H1 (cell line): ENCODE measurements at regions not wholly inside any gene's neighbourhood (a gene's known extent, or its start where the extent isn't known, plus 50 kb on each side); places are given as distances from the start of the nearest gene placed in this dataset.

ENCODE experiments used
- CTCF ChIA-PET: fragments of 300-600 bp; sonication (Branson Sonifier 250); formaldehyde crosslinking; loops from one replicate; lab custom pipeline; 2021; ENCODE audit not compliant: partially characterized antibody; lab: Charles Lee
- POLR2A ChIA-PET: fragments of 300-600 bp; sonication (Branson Sonifier 250); formaldehyde crosslinking; loops from one replicate; lab custom pipeline; 2021; ENCODE audit warnings: inconsistent platforms; ENCODE audit not compliant: partially characterized antibody; lab: Charles Lee
- DNase-seq, 2 experiments: peaks; one replicate each; pipeline versions ENCODE4 v3.0.0 to v3.0.0-alpha.2; 2010 to 2022; ENCODE audit warnings: low spot score in 2 of 2, low read depth in 1 of 2, mixed read lengths in 1 of 2
- FAIRE-seq: peaks from 2 replicates; lab custom pipeline; 2011; peaks lifted over from hg19 to GRCh38; lab: Jason Lieb, UNC
- H2AFZ ChIP-seq: 2 replicates; pipeline ENCODE4 v1.8.1; 2012; ENCODE audit warnings: low read length, inconsistent platforms
- H2AK5ac ChIP-seq: 2 replicates; pipeline ENCODE4 v1.6.1; 2013; ENCODE audit warnings: low read depth, low read length
- H2BK120ac ChIP-seq: replicated peaks from 2 replicates; pipeline ENCODE3; 2013; ENCODE audit warnings: low read depth, low read length, inconsistent platforms
- H2BK12ac ChIP-seq: 2 replicates; pipeline ENCODE4 v1.6.1; 2013; ENCODE audit warnings: low read depth, low read length
- H2BK15ac ChIP-seq: 2 replicates; pipeline ENCODE4 v1.6.1; 2013; ENCODE audit warnings: low read length
- H2BK20ac ChIP-seq: 2 replicates; pipeline ENCODE4 v1.6.1; 2013; ENCODE audit warnings: low read length
- H2BK5ac ChIP-seq: 2 replicates; pipeline ENCODE4 v1.6.1; 2013; ENCODE audit warnings: low read depth, low read length
- H3K14ac ChIP-seq: 2 replicates; pipeline ENCODE4 v1.6.1; 2013; ENCODE audit warnings: inconsistent platforms; ENCODE audit not compliant: insufficient read length
- H3K18ac ChIP-seq: 2 replicates; pipeline ENCODE4 v1.6.1; 2013; ENCODE audit warnings: low read length; ENCODE audit errors: extremely low read depth
- H3K23ac ChIP-seq: 2 replicates; pipeline ENCODE4 v1.6.1; 2013; ENCODE audit warnings: inconsistent platforms; ENCODE audit not compliant: insufficient read length
- H3K23me2 ChIP-seq: 2 replicates; pipeline ENCODE4 v1.6.1; 2013; ENCODE audit warnings: low read depth, low read length
- H3K27ac ChIP-seq: 2 replicates; pipeline ENCODE4 v1.6.1; 2011; ENCODE audit warnings: low read depth, low read length, inconsistent platforms
- H3K27me3 ChIP-seq, 4 experiments: replicated peaks in 1 of 4; 1 replicate in 1 of 4; 2 replicates in 3 of 4; pipeline versions ENCODE4 v1.6.1 to v1.8.1; 2011 to 2013; ENCODE audit warnings: low read length in 3 of 4, mild to moderate bottlenecking in 3 of 4, inconsistent platforms in 2 of 4, mixed read lengths in 2 of 4, moderate library complexity in 1 of 4; ENCODE audit not compliant: control insufficient read depth in 3 of 4, insufficient read depth in 3 of 4; ENCODE audit errors: extremely low read depth in 1 of 4
- H3K36me3 ChIP-seq, 4 experiments: 2 replicates each; pipeline versions ENCODE4 v1.6.1 to v1.8.1; 2011 to 2013; ENCODE audit warnings: mild to moderate bottlenecking in 4 of 4, low read length in 3 of 4, moderate library complexity in 2 of 4, control low read depth in 1 of 4, inconsistent platforms in 1 of 4; ENCODE audit not compliant: insufficient read depth in 4 of 4, control insufficient read depth in 2 of 4
- H3K4ac ChIP-seq: replicated peaks from 2 replicates; pipeline ENCODE3; 2013; ENCODE audit warnings: low read length, low read depth, mixed read lengths, inconsistent platforms; ENCODE audit not compliant: insufficient read length
- H3K4me1 ChIP-seq, 4 experiments: replicated peaks in 1 of 4; 1 replicate in 1 of 4; 2 replicates in 3 of 4; pipeline versions ENCODE4 v1.6.1 to v1.8.1; 2011 to 2013; ENCODE audit warnings: low read length in 3 of 4, inconsistent platforms in 2 of 4, mixed read lengths in 1 of 4; ENCODE audit not compliant: insufficient read depth in 4 of 4, control insufficient read depth in 3 of 4
- H3K4me2 ChIP-seq, 2 experiments: 2 replicates each; pipeline versions ENCODE4 v1.6.1 to v1.8.1; 2011 to 2013; ENCODE audit warnings: low read depth in 2 of 2, low read length in 2 of 2, control low read depth in 1 of 2, inconsistent platforms in 1 of 2, mild to moderate bottlenecking in 1 of 2; ENCODE audit not compliant: insufficient read depth in 1 of 2
- H3K4me3 ChIP-seq, 4 experiments: fragments of 200-600, 300-600 bp in 1 of 4; sonication (generic), shearing (Covaris generic), sonication (Bioruptor Twin) in 1 of 4; 2 replicates each; pipeline versions ENCODE4 v1.5.1 to v1.8.1; 2011 to 2016; ENCODE audit warnings: low read length in 4 of 4, low read depth in 3 of 4, control low read depth in 2 of 4, inconsistent platforms in 2 of 4, mild to moderate bottlenecking in 2 of 4, mixed read lengths in 1 of 4, moderate library complexity in 1 of 4; ENCODE audit not compliant: insufficient read depth in 2 of 4; ENCODE audit errors: extremely low read depth in 1 of 4
- H3K56ac ChIP-seq: replicated peaks from 2 replicates; pipeline ENCODE3; 2013; ENCODE audit warnings: low read depth, mild to moderate bottlenecking, mixed read lengths, low read length, inconsistent platforms; ENCODE audit not compliant: insufficient read length
- H3K79me1 ChIP-seq: 2 replicates; pipeline ENCODE4 v1.6.1; 2013; ENCODE audit warnings: low read depth, low read length, control low read depth
- H3K79me2 ChIP-seq, 2 experiments: 2 replicates each; pipeline versions ENCODE4 v1.6.1 to v1.8.1; 2012 to 2013; ENCODE audit warnings: low read length in 2 of 2, mild to moderate bottlenecking in 2 of 2, inconsistent platforms in 1 of 2; ENCODE audit not compliant: insufficient read depth in 2 of 2, control insufficient read depth in 1 of 2
- H3K9ac ChIP-seq, 4 experiments: replicated peaks in 1 of 4; 1 replicate in 1 of 4; 2 replicates in 3 of 4; pipeline versions ENCODE4 v1.6.1 to v1.8.1; 2011 to 2013; ENCODE audit warnings: low read depth in 3 of 4, low read length in 3 of 4, control low read depth in 2 of 4, mild to moderate bottlenecking in 2 of 4, moderate library complexity in 2 of 4, inconsistent platforms in 1 of 4; ENCODE audit errors: extremely low read depth in 1 of 4
- H3K9me3 ChIP-seq, 2 experiments: 2 replicates each; pipeline versions ENCODE4 v1.6.1 to v1.8.1; 2012 to 2013; ENCODE audit warnings: mild to moderate bottlenecking in 2 of 2, moderate library complexity in 2 of 2, control low read depth in 1 of 2, inconsistent platforms in 1 of 2, low read depth in 1 of 2, low read length in 1 of 2, mixed read lengths in 1 of 2; ENCODE audit not compliant: insufficient read depth in 2 of 2
- H4K20me1 ChIP-seq, 2 experiments: replicated peaks in 1 of 2; 2 replicates each; pipeline versions ENCODE3 to v1.8.1; 2011 to 2013; ENCODE audit warnings: inconsistent platforms in 2 of 2, low read length in 2 of 2, mild to moderate bottlenecking in 1 of 2; ENCODE audit not compliant: insufficient read depth in 2 of 2, control insufficient read depth in 1 of 2
- H4K5ac ChIP-seq: 2 replicates; pipeline ENCODE4 v1.6.1; 2013; ENCODE audit warnings: low read length, low read depth, mixed read lengths, inconsistent platforms; ENCODE audit not compliant: insufficient read length
- H4K8ac ChIP-seq: 2 replicates; pipeline ENCODE4 v1.8.0; 2013; ENCODE audit warnings: mild to moderate bottlenecking, moderate library complexity, low read length, inconsistent platforms; ENCODE audit not compliant: insufficient read depth; ENCODE audit errors: extremely low read depth
- H4K91ac ChIP-seq: replicated peaks from 2 replicates; pipeline ENCODE3; 2013; ENCODE audit warnings: low read length, mixed read lengths, inconsistent platforms; ENCODE audit not compliant: insufficient read length
- CBX5 ChIP-seq: fragments of 300-800, 300-1000 bp; sonication (generic); IDR thresholded peaks from 2 replicates; pipeline ENCODE4 v1.7.1; 2016; ENCODE audit warnings: antibody characterized with exemption, low read length, low read depth
- CBX8 ChIP-seq: fragments of 300-800, 300-1000 bp; sonication (generic); IDR thresholded peaks from 2 replicates; pipeline ENCODE4 v1.7.1; 2016; ENCODE audit warnings: low read depth, low read length, borderline replicate concordance
- CREB1 ChIP-seq: IDR thresholded peaks from 2 replicates; pipeline ENCODE4 v1.6.1; 2012; ENCODE audit warnings: inconsistent platforms
- CTBP2 ChIP-seq: IDR thresholded peaks from 2 replicates; pipeline ENCODE4 v1.7.0; 2011; ENCODE audit warnings: borderline replicate concordance, mild to moderate bottlenecking, moderate library complexity, mixed read lengths, low read length; ENCODE audit not compliant: insufficient read depth, insufficient read length
- KDM4A ChIP-seq: IDR thresholded peaks from one replicate; pipeline ENCODE4 v1.7.1; 2012; ENCODE audit warnings: low read depth, mild to moderate bottlenecking, moderate library complexity, low read length, inconsistent platforms; ENCODE audit not compliant: severe bottlenecking
- KDM5A ChIP-seq: fragments of 200-600 bp; IDR thresholded peaks from 2 replicates; pipeline ENCODE4 v1.7.1; 2012; ENCODE audit warnings: mild to moderate bottlenecking, low read length, inconsistent platforms, mixed read lengths
- MAFK ChIP-seq: IDR thresholded peaks from 2 replicates; pipeline ENCODE4 v1.6.1; 2012; ENCODE audit warnings: low read depth, mild to moderate bottlenecking, improper control_type of control experiment, low read length
- NRF1 ChIP-seq: IDR thresholded peaks from 2 replicates; pipeline ENCODE4 v1.6.1; 2011; ENCODE audit warnings: mild to moderate bottlenecking, low read depth, low read length, improper control_type of control experiment
- SP1 ChIP-seq: IDR thresholded peaks from 2 replicates; pipeline ENCODE4 v1.6.1; 2011; ENCODE audit warnings: low read depth, low read length
- SRF ChIP-seq: IDR thresholded peaks from 2 replicates; pipeline ENCODE4 v1.6.1; 2011; ENCODE audit warnings: mild to moderate bottlenecking, low read depth, low read length, moderate library complexity
- TAF7 ChIP-seq: optimal IDR thresholded peaks from 2 replicates; pipeline ENCODE3; 2011; ENCODE audit warnings: low read depth, mild to moderate bottlenecking, inconsistent platforms, low read length, moderate library complexity, borderline replicate concordance
- YY1 ChIP-seq: IDR thresholded peaks from 2 replicates; pipeline ENCODE4 v1.6.1; 2011; ENCODE audit warnings: low read depth, mild to moderate bottlenecking, low read length
- WGBS, 2 experiments: shearing (Covaris generic) in 1 of 2; methylation state at CpG; one replicate each; pipeline versions ENCODE4 v1.1.6 to v1.1.7; 2013 to 2015; ENCODE audit warnings: low lambda C conversion rate in 2 of 2, mixed read lengths in 2 of 2, inconsistent platforms in 1 of 2, low coverage in 1 of 2, missing lambda C conversion rate in 1 of 2; ENCODE audit not compliant: insufficient replicate concordance in 2 of 2, insufficient coverage in 1 of 2, insufficient read length in 1 of 2; ENCODE audit errors: extremely low coverage in 1 of 2, missing lambda C conversion rate in 1 of 2; 5-methylcytosine and 5-hydroxymethylcytosine counted together

DNA sequence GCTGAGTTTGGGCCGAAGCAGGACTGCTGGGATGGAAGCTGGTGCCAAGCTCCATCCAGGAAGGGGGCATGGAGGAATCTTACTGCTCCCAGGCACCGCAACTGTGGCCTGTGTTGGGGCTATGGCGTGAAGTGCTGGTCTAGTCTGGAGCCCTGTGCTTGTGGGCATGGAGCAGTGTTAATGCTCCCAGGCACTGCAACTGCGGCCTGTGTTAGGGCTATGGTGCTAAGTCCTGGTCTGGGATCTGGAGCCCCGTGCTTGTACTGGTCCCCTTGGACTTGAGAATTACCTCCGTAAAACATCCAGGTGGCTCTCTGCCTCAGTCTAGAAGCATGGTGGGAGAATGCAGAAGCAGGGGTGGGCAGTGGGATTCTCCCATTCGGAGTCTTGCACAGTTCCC, 1379.4 kb upstream of the ACVR2A start:
- ChIA-PET POLR2A (no interaction called here), CTCF (interaction anchor here (0.8 to 1.0 kb wide), 3 partner anchors 9 to 235 kb away, joined by 3 to 4 read pairs (median 3); no protein-coding TSS in a partner anchor)
- H2BK12ac ChIP-seq = no peak overlapping the region
- WGBS, 2 experiments = 91% methylated on average over 7 of the region's 7 CpGs; no CpG with 5 or more reads in 1 of the 2 experiments
- no peaks in the 10 kb centered on the region for H4K20me1 ChIP-seq
- H3K36me3 ChIP-seq = no peaks in the 10 kb centered on the region
- FAIRE-seq (no peak), DNase-seq (no peak)
- no peak overlapping the region for H3K23ac ChIP-seq
- H3K14ac ChIP-seq = no peak overlapping the region
- H4K8ac ChIP-seq = no peak overlapping the region; the same call in 1 of the 2 replicates
- no peak overlapping the region for H2BK120ac ChIP-seq
- H3K4me3 ChIP-seq = no peak overlapping the region
- H2AFZ ChIP-seq = 0 out of 2 replicates have a peak overlapping the region, but pooled peaks have one; percentile 12
- H2AK5ac ChIP-seq = no peak overlapping the region
- TF ChIP-seq KDM4A (no peak), TAF7 (no peak), KDM5A (no peak), CTBP2 (no peak), CREB1 (no peak), YY1 (no peak), SP1 (no peak), CBX5 (no peak), NRF1 (no peak), CBX8 (no peak), SRF (no peak), MAFK (no peak)
- no peak overlapping the region for H2BK5ac ChIP-seq
- H3K9me3 ChIP-seq = no peaks in the 10 kb centered on the region
- H3K27ac ChIP-seq = no peak overlapping the region
- no peak overlapping the region for H2BK20ac ChIP-seq
- H3K56ac ChIP-seq = no peak overlapping the region
- H3K4me1 ChIP-seq = no peaks in the 10 kb centered on the region
- no peaks in the 10 kb centered on the region for H3K79me1 ChIP-seq
- no peaks in the 10 kb centered on the region for H3K27me3 ChIP-seq
- H2BK15ac ChIP-seq = 0 out of 2 replicates have a peak overlapping the region, but pooled peaks have one; percentile 46
- H3K4ac ChIP-seq = no peak overlapping the region
- H3K79me2 ChIP-seq = no peaks in the 10 kb centered on the region
- H3K18ac ChIP-seq = no peak overlapping the region
- no peak overlapping the region for H4K91ac ChIP-seq
- H3K9ac ChIP-seq = no peak overlapping the region
- no peak overlapping the region for H4K5ac ChIP-seq
- no peaks in the 10 kb centered on the region for H3K23me2 ChIP-seq
- H3K4me2 ChIP-seq = no peak overlapping the region
